SK-N-SH (cell line): ENCODE measurements at regions not wholly inside any gene's neighbourhood (a gene's known extent, or its start where the extent isn't known, plus 50 kb on each side); places are given as distances from the start of the nearest gene placed in this dataset.

Experiments
- CTCF ChIA-PET: fragments of 300-600, 350-600 bp; formaldehyde crosslinking; extraction: SDS; loops from one replicate; lab custom pipeline; 2021; lab: Yijun Ruan, JAX
- POLR2A ChIA-PET: fragments of 350-600 bp; sonication (Branson Sonifier 250); formaldehyde crosslinking; extraction: SDS; loops from one replicate; lab custom pipeline; 2020; ENCODE audit warnings: antibody characterized with exemption, inconsistent platforms; lab: Yijun Ruan, JAX
- DNase-seq: peaks from one replicate; pipeline ENCODE4 v3.0.0; 2012
- H2AFZ ChIP-seq: fragments of 200-600 bp; sonication (generic); 2 replicates; pipeline ENCODE4 v1.8.1; 2016; ENCODE audit warnings: antibody characterized with exemption, mild to moderate bottlenecking, low read depth
- H3F3A ChIP-seq: fragments of 200-600 bp; sonication (generic); replicated peaks from 2 replicates; pipeline ENCODE3; 2016; ENCODE audit warnings: antibody characterized with exemption, mild to moderate bottlenecking; ENCODE audit not compliant: insufficient read depth
- H3K27ac ChIP-seq, 2 experiments: fragments of 200-500 bp in 1 of 2; fragments of 200-600 bp in 1 of 2; sonication (Bioruptor generic) in 1 of 2; sonication (generic), shearing (Covaris generic) in 1 of 2; 2 replicates each; pipeline versions ENCODE4 v1.5.1 to v1.6.1; 2014 to 2016; ENCODE audit warnings: low read depth in 2 of 2, inconsistent platforms in 1 of 2, low read length in 1 of 2, mild to moderate bottlenecking in 1 of 2, mixed read lengths in 1 of 2
- H3K27me3 ChIP-seq: fragments of 200-600 bp; sonication (generic), shearing (Covaris generic); 2 replicates; pipeline ENCODE4 v1.6.1; 2016; ENCODE audit warnings: mixed run types; ENCODE audit not compliant: insufficient read depth
- H3K36me3 ChIP-seq, 2 experiments: fragments of 200-500 bp in 1 of 2; fragments of 200-600 bp in 1 of 2; sonication (Bioruptor generic) in 1 of 2; sonication (generic) in 1 of 2; replicated peaks in 1 of 2; 2 replicates each; pipeline versions ENCODE3 to v1.5.1; 2014 to 2016; ENCODE audit warnings: low read length in 1 of 2, mild to moderate bottlenecking in 1 of 2; ENCODE audit not compliant: insufficient read depth in 2 of 2, control insufficient read depth in 1 of 2
- H3K4me1 ChIP-seq, 2 experiments: fragments of 200-500 bp in 1 of 2; fragments of 200-600 bp in 1 of 2; sonication (Bioruptor generic) in 1 of 2; sonication (generic), shearing (Covaris generic) in 1 of 2; 2 replicates each; pipeline versions ENCODE4 v1.5.1 to v1.6.1; 2014 to 2016; ENCODE audit warnings: low read depth in 1 of 2, low read length in 1 of 2, mixed run types in 1 of 2; ENCODE audit not compliant: insufficient read depth in 2 of 2, control insufficient read depth in 1 of 2
- H3K4me2 ChIP-seq: fragments of 200-600 bp; sonication (generic), shearing (Covaris generic); 2 replicates; pipeline ENCODE4 v1.6.1; 2017; ENCODE audit warnings: mixed run types
- H3K4me3 ChIP-seq, 2 experiments: fragments of 200-500 bp in 1 of 2; fragments of 200-600 bp in 1 of 2; sonication (Bioruptor generic) in 1 of 2; sonication (generic), shearing (Covaris generic) in 1 of 2; 2 replicates each; pipeline versions ENCODE4 v1.5.1 to v1.8.1; 2014 to 2016; ENCODE audit warnings: low read depth in 2 of 2, inconsistent platforms in 1 of 2, low read length in 1 of 2, mild to moderate bottlenecking in 1 of 2, mixed read lengths in 1 of 2, moderate library complexity in 1 of 2
- H3K79me2 ChIP-seq: fragments of 200-600 bp; sonication (generic); 2 replicates; pipeline ENCODE4 v1.8.1; 2017; ENCODE audit warnings: mild to moderate bottlenecking; ENCODE audit not compliant: insufficient read depth
- H3K9ac ChIP-seq: fragments of 200-600 bp; sonication (generic); 2 replicates; pipeline ENCODE4 v1.6.1; 2017; ENCODE audit warnings: mixed run types
- H3K9me2 ChIP-seq: fragments of 200-600 bp; sonication (generic); 2 replicates; pipeline ENCODE4 v1.6.1; 2017; ENCODE audit warnings: mixed run types
- H3K9me3 ChIP-seq: fragments of 200-600 bp; sonication (generic); 2 replicates; pipeline ENCODE4 v1.6.1; 2017; ENCODE audit warnings: mixed run types, mild to moderate bottlenecking, moderate library complexity
- H4K20me1 ChIP-seq: fragments of 200-600 bp; sonication (generic); 2 replicates; pipeline ENCODE4 v1.6.1; 2017; ENCODE audit warnings: mild to moderate bottlenecking, mixed run types; ENCODE audit not compliant: insufficient read depth
- EP300 ChIP-seq, 2 experiments: IDR thresholded peaks; 2 replicates each; pipeline versions ENCODE4 v1.4.0 to v1.6.1; 2012; ENCODE audit warnings: borderline replicate concordance in 1 of 2, low read depth in 1 of 2, low read length in 1 of 2
- EZH2phosphoT487 ChIP-seq: fragments of 200-600 bp; sonication (generic); IDR thresholded peaks from 2 replicates; pipeline ENCODE4 v1.6.1; 2017; ENCODE audit warnings: low read depth, mixed run types, mild to moderate bottlenecking, antibody characterized with exemption, moderate library complexity, borderline replicate concordance
- FOSL2 ChIP-seq: IDR thresholded peaks from 2 replicates; pipeline ENCODE4 v1.4.0; 2012; ENCODE audit warnings: low read depth, mild to moderate bottlenecking, moderate library complexity, borderline replicate concordance
- FOXJ3 ChIP-seq: sonication (generic); formaldehyde crosslinking; IDR thresholded peaks from 2 replicates; pipeline ENCODE4 v1.5.1; 2020; ENCODE audit warnings: mild to moderate bottlenecking, missing genetic modification reagents
- GATA2 ChIP-seq: sonication (generic); formaldehyde crosslinking; IDR thresholded peaks from 2 replicates; pipeline ENCODE4 v1.5.0; 2020; ENCODE audit warnings: mild to moderate bottlenecking, missing genetic modification reagents
- MXI1 ChIP-seq: IDR thresholded peaks from 2 replicates; pipeline ENCODE4 v1.6.1; 2012; ENCODE audit warnings: mild to moderate bottlenecking, low read depth, low read length, improper control_type of control experiment
- POLR2AphosphoS5 ChIP-seq: IDR thresholded peaks from 2 replicates; pipeline ENCODE4 v1.6.1; 2012; ENCODE audit warnings: low read depth, low read length
- RAD21 ChIP-seq: IDR thresholded peaks from 2 replicates; pipeline ENCODE4 v1.6.1; 2012; ENCODE audit warnings: mild to moderate bottlenecking, low read length
- SMC3 ChIP-seq: IDR thresholded peaks from 2 replicates; pipeline ENCODE4 v1.6.1; 2012; ENCODE audit warnings: low read depth, low read length, improper control_type of control experiment
- TAF1 ChIP-seq: IDR thresholded peaks from 2 replicates; pipeline ENCODE4 v1.6.1; 2012; ENCODE audit warnings: low read depth, mild to moderate bottlenecking, low read length, moderate library complexity, borderline replicate concordance
- TCF12 ChIP-seq: IDR thresholded peaks from 2 replicates; pipeline ENCODE4 v1.4.0; 2012
- WGBS: methylation state at CpG from one replicate; pipeline ENCODE4 v1.1.6; 2017; ENCODE audit warnings: low lambda C conversion rate; 5-methylcytosine and 5-hydroxymethylcytosine counted together
- TF ChIP-seq, protein P1 (sequence below): IDR thresholded peaks from 2 replicates; pipeline ENCODE4 v1.4.0; 2012; ENCODE audit warnings: low read depth, borderline replicate concordance
- TF ChIP-seq, protein P2 (sequence below): IDR thresholded peaks from 2 replicates; pipeline ENCODE4 v1.4.0; 2012; ENCODE audit warnings: low read depth
- TF ChIP-seq, protein P3 (sequence below): fragments of 150-350 bp; IDR thresholded peaks from 2 replicates; pipeline ENCODE4 v1.6.1; 2017; ENCODE audit warnings: antibody characterized with exemption, low read length, low read depth, borderline replicate concordance

DNA sequence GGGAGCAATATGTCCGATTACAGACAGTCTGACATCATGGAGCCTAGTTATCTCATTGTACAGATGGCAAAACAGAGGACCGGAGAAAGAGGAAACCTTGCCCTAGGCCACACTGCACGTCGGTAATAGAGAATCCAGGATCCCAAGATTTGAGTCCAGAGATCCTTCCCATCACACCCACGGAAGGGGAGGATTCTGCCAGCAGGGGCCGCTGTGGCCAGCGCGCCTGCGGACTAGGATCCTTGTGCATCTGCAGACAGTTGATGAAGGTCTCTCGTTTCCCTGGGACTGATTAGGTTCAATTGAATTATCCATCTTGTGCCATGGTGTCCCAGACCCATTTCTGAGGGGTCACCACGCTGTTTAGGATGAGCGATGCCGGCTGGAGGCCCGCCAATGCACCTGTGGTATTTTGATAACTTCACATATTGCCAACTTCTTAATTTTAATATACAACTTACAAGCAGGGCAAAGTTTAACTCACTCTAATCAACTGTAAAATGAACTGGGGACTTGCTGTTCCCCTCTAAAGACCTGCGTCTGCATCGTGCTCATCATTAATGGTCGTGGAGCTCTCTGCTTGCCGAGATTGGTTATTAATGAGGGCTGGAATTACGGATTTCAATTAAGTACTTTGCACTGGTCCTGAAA is 592.7 kb upstream of the BRINP1 start (continued):
- TF ChIP-seq TAF1 (no peak), SMC3 (peak; percentile 63), FOXJ3 (CRISPR knock-in tag) (no peak), FOSL2 (no peak), POLR2AphosphoS5 (no peak), RAD21 (peak; percentile 66), MXI1 (no peak), TCF12 (no peak), EZH2phosphoT487 (no peak)
- TF ChIP-seq, protein P1, sequence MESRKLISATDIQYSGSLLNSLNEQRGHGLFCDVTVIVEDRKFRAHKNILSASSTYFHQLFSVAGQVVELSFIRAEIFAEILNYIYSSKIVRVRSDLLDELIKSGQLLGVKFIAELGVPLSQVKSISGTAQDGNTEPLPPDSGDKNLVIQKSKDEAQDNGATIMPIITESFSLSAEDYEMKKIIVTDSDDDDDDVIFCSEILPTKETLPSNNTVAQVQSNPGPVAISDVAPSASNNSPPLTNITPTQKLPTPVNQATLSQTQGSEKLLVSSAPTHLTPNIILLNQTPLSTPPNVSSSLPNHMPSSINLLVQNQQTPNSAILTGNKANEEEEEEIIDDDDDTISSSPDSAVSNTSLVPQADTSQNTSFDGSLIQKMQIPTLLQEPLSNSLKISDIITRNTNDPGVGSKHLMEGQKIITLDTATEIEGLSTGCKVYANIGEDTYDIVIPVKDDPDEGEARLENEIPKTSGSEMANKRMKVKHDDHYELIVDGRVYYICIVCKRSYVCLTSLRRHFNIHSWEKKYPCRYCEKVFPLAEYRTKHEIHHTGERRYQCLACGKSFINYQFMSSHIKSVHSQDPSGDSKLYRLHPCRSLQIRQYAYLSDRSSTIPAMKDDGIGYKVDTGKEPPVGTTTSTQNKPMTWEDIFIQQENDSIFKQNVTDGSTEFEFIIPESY = no peak
- TF ChIP-seq, protein P2, sequence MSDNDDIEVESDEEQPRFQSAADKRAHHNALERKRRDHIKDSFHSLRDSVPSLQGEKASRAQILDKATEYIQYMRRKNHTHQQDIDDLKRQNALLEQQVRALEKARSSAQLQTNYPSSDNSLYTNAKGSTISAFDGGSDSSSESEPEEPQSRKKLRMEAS = no peak
- TF ChIP-seq, protein P3, sequence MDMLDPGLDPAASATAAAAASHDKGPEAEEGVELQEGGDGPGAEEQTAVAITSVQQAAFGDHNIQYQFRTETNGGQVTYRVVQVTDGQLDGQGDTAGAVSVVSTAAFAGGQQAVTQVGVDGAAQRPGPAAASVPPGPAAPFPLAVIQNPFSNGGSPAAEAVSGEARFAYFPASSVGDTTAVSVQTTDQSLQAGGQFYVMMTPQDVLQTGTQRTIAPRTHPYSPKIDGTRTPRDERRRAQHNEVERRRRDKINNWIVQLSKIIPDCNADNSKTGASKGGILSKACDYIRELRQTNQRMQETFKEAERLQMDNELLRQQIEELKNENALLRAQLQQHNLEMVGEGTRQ = no peak

DNA sequence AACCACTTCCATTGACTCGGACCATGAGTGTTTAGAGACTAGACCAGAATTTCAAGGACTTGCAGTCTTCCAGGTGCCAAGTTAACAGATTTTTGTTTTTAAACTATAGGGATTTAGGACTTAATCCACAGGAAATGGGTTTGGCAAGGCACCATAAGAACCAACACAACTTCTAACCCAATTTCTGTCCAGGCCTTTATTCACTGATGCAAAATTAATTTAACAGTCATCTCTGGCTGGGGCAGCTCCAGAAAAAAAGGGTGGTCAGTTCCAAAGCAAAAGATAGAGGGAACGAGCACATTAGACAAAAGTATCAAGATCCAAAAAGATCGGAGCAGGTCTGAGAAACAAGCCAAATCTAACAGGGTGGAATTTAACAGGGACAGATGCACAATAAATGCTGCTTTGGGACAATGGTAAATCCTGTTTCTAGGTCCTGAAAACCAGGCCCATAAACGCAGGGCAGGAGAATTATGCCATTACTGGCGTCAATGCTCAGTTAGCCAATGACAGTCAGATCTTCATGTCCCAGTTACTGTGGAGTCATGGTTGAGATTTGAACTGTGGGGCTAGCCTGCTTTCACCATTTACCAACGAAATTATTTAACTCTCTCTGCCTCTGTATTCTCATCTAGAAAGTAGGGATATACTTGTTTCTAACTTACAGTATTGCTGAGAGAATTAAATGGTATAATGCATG is 590.8 kb upstream of the BRINP1 start:
- TF ChIP-seq GATA2 (CRISPR knock-in tag) = no peak
- no peak for TF ChIP-seq EP300 (IDR thresholded peaks at IDR 0.05; ENCODE audit: borderline replicate concordance in 1 of 2, low read depth in 1 of 2, low read length in 1 of 2)
- 45% methylated on average over 6 of the region's 6 CpGs for WGBS
- CTCF ChIA-PET = interaction anchor here (1.2 kb wide), 1 partner anchor 389 kb away, joined by 3 read pairs; no protein-coding TSS in a partner anchor

More for the DNA sequence above, 590.8 kb upstream of the BRINP1 start:
- peaks cover 0 to 9% of the 10 kb centered on the region in 2 experiments; a peak in 2 of 4 replicates for H3K4me1 ChIP-seq
- no peaks in the 10 kb centered on the region for H4K20me1 ChIP-seq
- H3K79me2 ChIP-seq = no peaks in the 10 kb centered on the region
- POLR2A ChIA-PET = no interaction called here
- H3K4me3 ChIP-seq = no peak overlapping the region
- H3F3A ChIP-seq = no peaks in the 10 kb centered on the region
- H3K9me3 ChIP-seq = no peaks in the 10 kb centered on the region
- no peaks in the 10 kb centered on the region for H3K36me3 ChIP-seq
- no peaks in the 10 kb centered on the region for H3K9me2 ChIP-seq
- no peak for DNase-seq
- H3K4me2 ChIP-seq = no peak overlapping the region
- H2AFZ ChIP-seq = no peak overlapping the region
- H3K27ac ChIP-seq = no peak overlapping the region
- H3K9ac ChIP-seq = no peak overlapping the region
- no peaks in the 10 kb centered on the region for H3K27me3 ChIP-seq
